ENCODE measurements at regions not wholly inside any gene's neighbourhood (a gene's known extent, or its start where the extent isn't known, plus 50 kb on each side); places are given as distances from the start of the nearest gene placed in this dataset.
"Not testable (repeated sequence)": the region's sequence is repeated elsewhere in the genome, so short reads cannot be mapped to it uniquely, and the experiment has no call there.

DNA sequence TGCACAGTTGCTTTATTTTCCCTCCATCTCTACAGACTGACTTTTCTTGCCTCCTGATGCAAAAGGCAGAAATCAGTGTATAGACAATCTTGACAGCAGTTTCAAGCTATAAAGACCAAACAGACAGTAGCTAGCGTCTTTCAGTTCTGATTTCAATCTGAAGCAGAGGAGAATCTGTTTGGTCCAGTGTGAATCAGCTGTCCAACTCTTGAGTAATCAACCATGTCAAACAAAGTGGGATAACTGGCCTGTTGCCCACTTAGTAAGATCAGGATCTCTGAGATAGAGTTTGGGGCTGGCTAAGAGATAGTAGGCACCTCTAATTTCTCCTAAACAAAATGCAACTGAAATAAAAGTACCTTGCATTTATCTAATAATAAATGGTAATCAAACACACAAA is 797.4 kb upstream of the FBXO33 start:
- no peaks in the 10 kb centered on the region for H3K27me3 Mint-ChIP-seq

DNA sequence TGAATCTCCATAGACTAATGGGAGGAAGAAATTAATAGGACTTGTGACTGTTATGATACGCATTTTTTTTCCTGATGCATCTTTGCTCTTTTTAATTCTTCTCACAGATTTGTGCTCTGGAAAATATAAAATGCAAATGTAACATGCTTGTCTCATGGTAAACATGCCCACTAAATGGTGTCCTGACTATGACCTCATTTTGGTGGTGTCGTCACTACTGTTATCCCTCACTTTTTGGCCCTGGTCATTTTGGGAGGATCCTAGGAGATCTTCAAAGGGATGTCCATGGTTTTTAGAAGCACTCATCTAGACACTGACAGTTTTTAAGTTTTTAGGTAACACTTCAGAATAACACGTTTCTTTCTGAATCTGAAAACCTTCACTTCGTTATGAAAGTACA is 790.8 kb upstream of the FBXO33 start:
- intact Hi-C loops (cut with micrococcal nuclease): no loop called here
- Histone ChIP-seq H3K9me3 (ENCODE audit: control insufficient read depth in 1 of 2, low read length in 2 of 2) (no peaks in the 10 kb centered on the region), H3K4me1 (ENCODE audit: insufficient read depth, low read length) (no peaks in the 10 kb centered on the region), H3K36me3 (ENCODE audit: insufficient read depth, low read length) (no peaks in the 10 kb centered on the region), H3K4me3 (ENCODE audit: low read length in 2 of 2) (no peak overlapping the region), H3K27ac (ENCODE audit: low read depth, low read length) (no peak overlapping the region), H3K27me3 (ENCODE audit: insufficient read depth, low read length) (no peaks in the 10 kb centered on the region)
- ChIA-PET POLR2A (ENCODE audit: partially characterized antibody) (no interaction called here), CTCF (ENCODE audit: partially characterized antibody) (no interaction called here)
- Mint-ChIP-seq H3K4me1 (no peaks in the 10 kb centered on the region), H3K27me3 (no peaks in the 10 kb centered on the region), H3K27ac (no peak overlapping the region), H3K9me3 (peaks cover 0 to 7% (median 4%) of the 10 kb centered on the region in 8 donors), H3K36me3 (no peaks in the 10 kb centered on the region), H3K4me3 (no peak overlapping the region)
- no peak for DNase-seq

More for the DNA sequence above, 797.4 kb upstream of the FBXO33 start:
- ChIA-PET POLR2A (ENCODE audit: partially characterized antibody) (no interaction called here), CTCF (ENCODE audit: partially characterized antibody) (no interaction called here)
- Histone ChIP-seq H3K4me3 (ENCODE audit: low read length in 2 of 2) (no peak overlapping the region), H3K9me3 (ENCODE audit: control insufficient read depth in 1 of 2, low read length in 2 of 2) (no peaks in the 10 kb centered on the region), H3K27ac (ENCODE audit: low read depth, low read length) (no peak overlapping the region), H3K36me3 (ENCODE audit: insufficient read depth, low read length) (no peaks in the 10 kb centered on the region), H3K27me3 (ENCODE audit: insufficient read depth, low read length) (no peaks in the 10 kb centered on the region), H3K4me1 (ENCODE audit: insufficient read depth, low read length) (no peaks in the 10 kb centered on the region)
- H3K4me1 Mint-ChIP-seq: no peaks in the 10 kb centered on the region
- no peak for DNase-seq
- intact Hi-C loops (cut with micrococcal nuclease): no loop called here
- no peak overlapping the region for H3K27ac Mint-ChIP-seq
- no peaks in the 10 kb centered on the region for H3K36me3 Mint-ChIP-seq
- H3K9me3 Mint-ChIP-seq: peaks cover 0 to 11% (median 3%) of the 10 kb centered on the region in 8 donors
- no peak overlapping the region for H3K4me3 Mint-ChIP-seq

DNA sequence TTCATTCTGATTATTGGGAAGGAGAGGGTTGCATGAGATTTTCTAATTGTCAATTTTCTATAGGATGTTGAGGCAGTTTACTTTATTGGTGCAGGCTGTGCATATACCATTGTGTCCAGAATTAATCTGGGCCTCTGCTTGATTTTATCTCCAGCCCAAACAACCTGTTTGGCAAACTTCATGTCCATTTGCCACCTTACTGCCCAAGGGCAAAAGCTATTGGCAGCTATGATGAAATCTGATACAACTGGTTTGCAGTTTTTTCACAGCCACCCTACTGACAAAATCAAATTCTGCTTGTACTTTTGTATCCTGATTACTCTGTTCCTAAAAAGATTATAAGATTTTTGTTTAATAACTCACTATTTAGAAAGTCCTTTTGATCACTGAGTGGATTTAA is 789.2 kb upstream of the FBXO33 start:
- ChIA-PET POLR2A (ENCODE audit: partially characterized antibody) (no interaction called here), CTCF (ENCODE audit: partially characterized antibody) (no interaction called here)
- no peaks in the 10 kb centered on the region for H3K4me1 Mint-ChIP-seq
- peaks cover 0 to 6% (median 3%) of the 10 kb centered on the region in 8 donors for H3K9me3 Mint-ChIP-seq
- DNase-seq: no peak
- Histone ChIP-seq H3K27ac (ENCODE audit: low read depth, low read length) (no peak overlapping the region), H3K4me3 (ENCODE audit: low read length in 2 of 2) (no peak overlapping the region), H3K36me3 (ENCODE audit: insufficient read depth, low read length) (no peaks in the 10 kb centered on the region), H3K4me1 (ENCODE audit: insufficient read depth, low read length) (no peaks in the 10 kb centered on the region), H3K9me3 (ENCODE audit: control insufficient read depth in 1 of 2, low read length in 2 of 2) (no peaks in the 10 kb centered on the region), H3K27me3 (ENCODE audit: insufficient read depth, low read length) (no peaks in the 10 kb centered on the region)
- intact Hi-C loops (cut with micrococcal nuclease): no loop called here
- H3K36me3 Mint-ChIP-seq: no peaks in the 10 kb centered on the region
- H3K27me3 Mint-ChIP-seq: no peaks in the 10 kb centered on the region
- no peak overlapping the region for H3K4me3 Mint-ChIP-seq
- no peak overlapping the region for H3K27ac Mint-ChIP-seq

DNA sequence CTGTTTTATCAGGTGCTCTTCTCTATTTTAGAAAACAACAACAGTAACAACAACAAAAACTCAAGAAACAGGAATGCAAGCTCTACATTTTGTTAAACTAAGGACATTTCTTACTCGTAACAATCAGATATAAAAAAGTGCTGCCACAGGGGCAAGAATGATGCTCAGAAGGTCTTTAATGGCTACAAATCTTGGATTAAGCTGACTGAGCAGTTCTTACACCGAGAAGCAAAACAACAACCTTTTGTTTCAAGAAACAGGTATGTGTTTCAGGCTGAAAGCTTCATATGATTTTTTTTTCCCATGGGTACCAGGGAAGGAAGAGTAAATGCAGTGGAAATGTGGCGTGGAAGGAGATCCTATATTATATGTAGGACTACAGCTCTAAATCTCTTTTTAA is 786.8 kb upstream of the FBXO33 start:
- Mint-ChIP-seq H3K9me3 (peaks cover 0 to 8% (median 2%) of the 10 kb centered on the region in 8 donors), H3K27ac (no peak overlapping the region), H3K4me1 (no peaks in the 10 kb centered on the region), H3K27me3 (peaks cover 0 to 2% of the 10 kb centered on the region in 2 donors), H3K36me3 (no peaks in the 10 kb centered on the region), H3K4me3 (no peak overlapping the region)
- ChIA-PET CTCF (ENCODE audit: partially characterized antibody) (no interaction called here), POLR2A (ENCODE audit: partially characterized antibody) (no interaction called here)
- Histone ChIP-seq H3K4me3 (ENCODE audit: low read length in 2 of 2) (no peak overlapping the region), H3K27me3 (ENCODE audit: insufficient read depth, low read length) (no peaks in the 10 kb centered on the region), H3K27ac (ENCODE audit: low read depth, low read length) (no peak overlapping the region), H3K36me3 (ENCODE audit: insufficient read depth, low read length) (no peaks in the 10 kb centered on the region), H3K9me3 (ENCODE audit: control insufficient read depth in 1 of 2, low read length in 2 of 2) (no peaks in the 10 kb centered on the region), H3K4me1 (ENCODE audit: insufficient read depth, low read length) (no peaks in the 10 kb centered on the region)
- no peak for DNase-seq
- intact Hi-C loops (cut with micrococcal nuclease): no loop called here

DNA sequence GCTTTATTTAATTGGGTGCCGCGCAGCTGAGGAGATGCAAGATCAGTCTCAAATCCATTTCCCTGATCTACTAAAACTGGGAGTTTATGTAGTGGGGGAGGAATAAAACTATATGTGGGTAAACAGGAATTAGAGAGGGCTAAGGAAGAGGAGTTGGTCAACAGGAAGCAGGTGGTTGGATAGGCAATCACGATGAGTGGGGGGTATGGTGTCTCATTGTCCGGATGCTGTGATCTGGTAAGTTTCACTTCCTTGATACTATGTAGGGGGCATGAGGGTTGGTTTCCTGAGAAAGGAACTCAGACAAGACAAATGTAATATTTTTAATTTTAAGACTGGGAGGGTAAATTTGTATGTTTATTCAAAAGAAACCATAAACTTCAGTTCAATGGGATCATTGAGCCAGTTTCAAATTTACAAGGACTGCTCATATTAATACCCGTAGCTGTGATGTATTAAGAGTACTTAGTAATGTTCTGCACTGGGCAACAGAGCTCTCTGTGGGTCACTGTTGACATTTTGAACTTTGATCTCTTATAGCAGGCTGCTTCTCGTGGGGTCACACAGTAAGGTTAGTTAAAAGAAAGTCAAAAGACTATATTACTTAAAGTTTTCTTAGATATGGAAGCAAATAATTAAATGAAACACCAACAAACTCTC is 786.2 kb upstream of the FBXO33 start:
- Histone ChIP-seq H3K4me3 (ENCODE audit: low read length in 2 of 2) (no peak overlapping the region), H3K27ac (ENCODE audit: low read depth, low read length) (no peak overlapping the region), H3K36me3 (ENCODE audit: insufficient read depth, low read length) (no peaks in the 10 kb centered on the region), H3K9me3 (ENCODE audit: control insufficient read depth in 1 of 2, low read length in 2 of 2) (no peaks in the 10 kb centered on the region), H3K4me1 (ENCODE audit: insufficient read depth, low read length) (no peaks in the 10 kb centered on the region), H3K27me3 (ENCODE audit: insufficient read depth, low read length) (no peaks in the 10 kb centered on the region)
- Mint-ChIP-seq H3K9me3 (peaks cover 0 to 8% (median 3%) of the 10 kb centered on the region in 8 donors), H3K27me3 (peaks cover 0 to 2% of the 10 kb centered on the region in 2 donors), H3K4me1 (no peaks in the 10 kb centered on the region), H3K4me3 (no peak overlapping the region), H3K27ac (no peak overlapping the region), H3K36me3 (no peaks in the 10 kb centered on the region)
- POLR2A ChIA-PET (ENCODE audit: partially characterized antibody): no interaction called here
- no peak for DNase-seq
- intact Hi-C loops (cut with micrococcal nuclease): no loop called here
- CTCF ChIA-PET (ENCODE audit: partially characterized antibody): no interaction called here

DNA sequence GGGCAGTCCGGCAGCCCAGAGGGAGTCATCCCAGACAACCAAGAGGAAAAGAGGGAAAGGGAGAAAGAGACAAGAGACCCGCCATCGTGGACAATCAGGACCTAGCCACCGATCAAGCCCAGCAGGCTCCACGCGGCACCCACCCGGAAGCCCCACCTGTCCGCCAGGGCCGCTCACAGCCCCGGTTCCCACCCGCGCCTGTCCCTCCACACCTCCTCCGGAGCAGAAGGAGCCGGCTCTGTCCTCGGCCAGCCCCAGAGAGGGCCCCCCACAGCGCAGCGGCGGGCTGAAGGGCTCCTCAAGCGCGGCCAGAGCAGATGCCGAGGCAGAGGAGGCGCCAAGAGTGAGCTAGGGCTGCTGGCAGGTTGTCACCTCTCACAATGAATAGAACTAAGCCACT is 784.7 kb upstream of the FBXO33 start:
- peaks cover 0 to 2% of the 10 kb centered on the region in 2 donors for H3K27me3 Mint-ChIP-seq

DNA sequence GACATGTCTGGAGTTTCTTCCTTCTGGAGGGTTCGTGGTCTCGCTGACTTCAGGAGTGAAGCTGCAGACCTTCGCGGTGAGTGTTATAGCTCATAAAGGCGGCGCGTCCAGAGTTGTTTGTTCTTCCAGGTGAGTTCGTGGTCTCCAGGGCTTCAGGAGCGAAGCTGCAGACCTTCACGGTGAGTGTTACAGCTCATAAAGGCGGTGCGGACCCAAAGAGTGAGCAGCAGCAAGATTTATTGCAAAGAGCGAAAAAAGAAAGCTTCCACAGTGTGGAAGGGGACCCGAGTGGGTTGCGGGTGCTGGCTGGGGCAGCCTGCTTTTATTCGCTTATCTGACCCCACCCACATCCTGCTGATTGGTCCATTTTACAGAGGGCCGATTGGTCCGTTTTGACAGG is 784.2 kb upstream of the FBXO33 start:
- H3K27me3 Mint-ChIP-seq; H3K9me3 Mint-ChIP-seq; H3K4me3 Mint-ChIP-seq; H3K27ac ChIP-seq (ENCODE audit: low read depth, low read length); H3K36me3 Mint-ChIP-seq; H3K27me3 ChIP-seq (ENCODE audit: insufficient read depth, low read length); H3K4me1 Mint-ChIP-seq; H3K36me3 ChIP-seq (ENCODE audit: insufficient read depth, low read length); H3K4me3 ChIP-seq (ENCODE audit: low read length in 2 of 2); H3K4me1 ChIP-seq (ENCODE audit: insufficient read depth, low read length); POLR2A ChIA-PET (ENCODE audit: partially characterized antibody); intact Hi-C loops (cut with micrococcal nuclease); H3K9me3 ChIP-seq (ENCODE audit: control insufficient read depth in 1 of 2, low read length in 2 of 2); CTCF ChIA-PET (ENCODE audit: partially characterized antibody); DNase-seq; H3K27ac Mint-ChIP-seq: not testable (repeated sequence)

More for the DNA sequence above, 784.7 kb upstream of the FBXO33 start:
- ChIA-PET POLR2A (ENCODE audit: partially characterized antibody) (no interaction called here), CTCF (ENCODE audit: partially characterized antibody) (no interaction called here)
- H3K4me3 ChIP-seq (ENCODE audit: low read length in 2 of 2): no peak overlapping the region
- Mint-ChIP-seq H3K36me3 (no peaks in the 10 kb centered on the region), H3K4me1 (no peaks in the 10 kb centered on the region), H3K4me3 (no peak overlapping the region), H3K27ac (no peak overlapping the region), H3K9me3 (peaks cover 0 to 8% (median 3%) of the 10 kb centered on the region in 8 donors)
- H3K27me3 ChIP-seq (ENCODE audit: insufficient read depth, low read length): no peaks in the 10 kb centered on the region
- no peaks in the 10 kb centered on the region for H3K4me1 ChIP-seq (ENCODE audit: insufficient read depth, low read length)
- no peak overlapping the region for H3K27ac ChIP-seq (ENCODE audit: low read depth, low read length)
- no peak for DNase-seq
- H3K36me3 ChIP-seq (ENCODE audit: insufficient read depth, low read length): no peaks in the 10 kb centered on the region
- no peaks in the 10 kb centered on the region for H3K9me3 ChIP-seq (ENCODE audit: control insufficient read depth in 1 of 2, low read length in 2 of 2)
- intact Hi-C loops (cut with micrococcal nuclease): no loop called here

DNA sequence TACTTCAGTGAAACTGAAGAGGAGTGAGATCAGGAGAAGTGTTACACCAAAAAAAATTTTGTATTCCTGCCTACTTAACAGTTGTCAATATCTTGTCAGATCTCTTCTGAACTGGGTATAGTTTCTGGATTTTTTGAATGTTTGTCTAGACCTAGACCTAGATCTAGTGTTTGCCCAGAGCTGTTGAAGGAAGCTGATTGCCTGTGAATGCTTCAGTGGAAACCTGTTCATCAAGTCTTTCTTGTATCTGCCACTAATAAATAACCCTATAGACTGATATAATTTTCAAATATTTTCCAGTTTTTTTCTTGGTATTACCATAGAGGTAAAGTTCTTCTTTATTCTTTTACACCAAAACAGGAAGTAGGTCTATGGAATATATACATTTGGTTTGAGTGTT is 781.5 kb upstream of the FBXO33 start:
- no peaks in the 10 kb centered on the region for H3K4me1 ChIP-seq (ENCODE audit: insufficient read depth, low read length)
- H3K27ac ChIP-seq (ENCODE audit: low read depth, low read length): no peak overlapping the region
- H3K36me3 ChIP-seq (ENCODE audit: insufficient read depth, low read length): no peaks in the 10 kb centered on the region
- H3K4me3 Mint-ChIP-seq: no peak overlapping the region
- H3K4me3 ChIP-seq (ENCODE audit: low read length in 2 of 2): no peak overlapping the region
- ChIA-PET POLR2A (ENCODE audit: partially characterized antibody) (no interaction called here), CTCF (ENCODE audit: partially characterized antibody) (no interaction called here)
- H3K27me3 ChIP-seq (ENCODE audit: insufficient read depth, low read length): no peaks in the 10 kb centered on the region
- no peaks in the 10 kb centered on the region for H3K9me3 ChIP-seq (ENCODE audit: control insufficient read depth in 1 of 2, low read length in 2 of 2)
- H3K27me3 Mint-ChIP-seq: peaks cover 0 to 2% of the 10 kb centered on the region in 2 donors
- intact Hi-C loops (cut with micrococcal nuclease): no loop called here
- H3K36me3 Mint-ChIP-seq: no peaks in the 10 kb centered on the region
- no peak overlapping the region for H3K27ac Mint-ChIP-seq
- DNase-seq: no peak
- no peaks in the 10 kb centered on the region for H3K4me1 Mint-ChIP-seq
- H3K9me3 Mint-ChIP-seq: peaks cover 0 to 8% (median 3%) of the 10 kb centered on the region in 8 donors

Data from CD4-positive, alpha-beta memory T cell (primary cell).